Common myeloid progenitor, CD34-positive (primary cell): ENCODE measurements at regions not wholly inside any gene's neighbourhood (a gene's known extent, or its start where the extent isn't known, plus 50 kb on each side); places are given as distances from the start of the nearest gene placed in this dataset.

Experiments
- CTCF ChIA-PET: fragments of 350-600 bp; sonication (Branson Sonifier 250); formaldehyde crosslinking; loops from one replicate; lab custom pipeline; 2021; ENCODE audit warnings: antibody characterized with exemption; lab: Charles Lee
- POLR2A ChIA-PET: fragments of 350-600 bp; sonication (Branson Sonifier 250); formaldehyde crosslinking; loops from one replicate; lab custom pipeline; 2021; ENCODE audit warnings: antibody characterized with exemption; lab: Charles Lee
- DNase-seq, 3 donors: peaks; one replicate each; pipeline versions ENCODE4 v3.0.0 to v3.0.0-alpha.2; 2013
- H3K27ac ChIP-seq, 2 experiments: 1 replicate in 1 of 2; 2 replicates in 1 of 2; pipeline ENCODE4 v1.7.0; 2013; ENCODE audit warnings: inconsistent platforms in 2 of 2, low read length in 2 of 2, mild to moderate bottlenecking in 2 of 2, low read depth in 1 of 2, moderate library complexity in 1 of 2; ENCODE audit not compliant: severe bottlenecking in 2 of 2, insufficient read depth in 1 of 2, poor library complexity in 1 of 2
- H3K27me3 ChIP-seq, 5 experiments: replicated peaks in 2 of 5; 1 replicate in 3 of 5; 2 replicates in 2 of 5; pipeline versions ENCODE4 v1.6.1 to v1.7.0; 2013; ENCODE audit warnings: low read length in 4 of 5, mild to moderate bottlenecking in 2 of 5, moderate library complexity in 2 of 5, inconsistent platforms in 1 of 5; ENCODE audit not compliant: insufficient read depth in 5 of 5, control insufficient read depth in 4 of 5
- H3K36me3 ChIP-seq, 4 experiments: 1 replicate in 2 of 4; 2 replicates in 2 of 4; pipeline versions ENCODE4 v1.6.1 to v1.7.0; 2013; ENCODE audit warnings: low read length in 3 of 4, control low read depth in 1 of 4, mild to moderate bottlenecking in 1 of 4; ENCODE audit not compliant: control insufficient read depth in 4 of 4, insufficient read depth in 4 of 4
- H3K4me1 ChIP-seq, 4 experiments: 1 replicate in 3 of 4; 2 replicates in 1 of 4; pipeline versions ENCODE4 v1.6.1 to v1.7.1; 2013; ENCODE audit warnings: low read length in 3 of 4, mild to moderate bottlenecking in 3 of 4, control low read depth in 1 of 4, inconsistent platforms in 1 of 4, moderate library complexity in 1 of 4; ENCODE audit not compliant: control insufficient read depth in 4 of 4, insufficient read depth in 4 of 4; ENCODE audit errors: control extremely low read depth in 1 of 4
- H3K4me3 ChIP-seq, 7 experiments: 1 replicate in 4 of 7; 2 replicates in 3 of 7; pipeline versions ENCODE4 v1.5.1 to v1.7.0; 2013; ENCODE audit warnings: mild to moderate bottlenecking in 7 of 7, low read length in 6 of 7, moderate library complexity in 6 of 7, inconsistent platforms in 2 of 7, low read depth in 2 of 7, control low read depth in 1 of 7; ENCODE audit not compliant: insufficient read depth in 4 of 7, control insufficient read depth in 1 of 7; ENCODE audit errors: extremely low read depth in 1 of 7
- H3K9me3 ChIP-seq, 5 experiments: 1 replicate in 4 of 5; 2 replicates in 1 of 5; pipeline versions ENCODE4 v1.6.1 to v1.7.1; 2013; ENCODE audit warnings: low read length in 4 of 5, mild to moderate bottlenecking in 2 of 5, inconsistent platforms in 1 of 5, low read depth in 1 of 5, moderate library complexity in 1 of 5; ENCODE audit not compliant: control insufficient read depth in 4 of 5, insufficient read depth in 2 of 5; ENCODE audit errors: control extremely low read depth in 1 of 5
- whole genome bisulfite sequencing: methylation state at CpG from one replicate; pipeline ENCODE4 v1.1.5; 2013; ENCODE audit not compliant: insufficient coverage; 5-methylcytosine and 5-hydroxymethylcytosine counted together

DNA sequence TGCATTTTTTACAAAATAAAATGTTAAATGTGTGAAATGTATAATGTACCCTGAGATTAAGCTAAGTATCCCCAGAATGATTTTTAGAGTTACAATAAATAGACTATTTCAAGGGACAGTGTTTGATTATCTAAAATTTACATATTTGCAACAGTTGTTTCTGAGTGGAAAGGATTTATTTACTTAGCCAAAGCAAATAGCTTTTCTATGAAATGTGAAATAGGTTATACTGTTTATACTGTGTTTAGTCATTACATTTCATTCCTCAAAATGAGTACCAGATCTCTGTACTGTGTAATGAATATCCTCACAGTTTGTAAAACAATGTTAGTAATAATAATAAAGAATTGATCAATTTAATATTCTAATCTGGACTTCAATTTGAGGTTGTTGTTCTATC lies 1019.0 kb downstream of the NR2F1-AS1 start:
- ChIA-PET CTCF (no interaction called here), POLR2A (no interaction called here)
- no peaks in the 10 kb centered on the region for H3K36me3 ChIP-seq
- H3K9me3 ChIP-seq: no peaks in the 10 kb centered on the region
- no peak overlapping the region for H3K4me3 ChIP-seq
- DNase-seq: no peak
- H3K4me1 ChIP-seq: no peaks in the 10 kb centered on the region
- H3K27ac ChIP-seq: no peak overlapping the region
- H3K27me3 ChIP-seq: peaks cover 0 to 25% (median 8%) of the 10 kb centered on the region in 5 experiments

DNA sequence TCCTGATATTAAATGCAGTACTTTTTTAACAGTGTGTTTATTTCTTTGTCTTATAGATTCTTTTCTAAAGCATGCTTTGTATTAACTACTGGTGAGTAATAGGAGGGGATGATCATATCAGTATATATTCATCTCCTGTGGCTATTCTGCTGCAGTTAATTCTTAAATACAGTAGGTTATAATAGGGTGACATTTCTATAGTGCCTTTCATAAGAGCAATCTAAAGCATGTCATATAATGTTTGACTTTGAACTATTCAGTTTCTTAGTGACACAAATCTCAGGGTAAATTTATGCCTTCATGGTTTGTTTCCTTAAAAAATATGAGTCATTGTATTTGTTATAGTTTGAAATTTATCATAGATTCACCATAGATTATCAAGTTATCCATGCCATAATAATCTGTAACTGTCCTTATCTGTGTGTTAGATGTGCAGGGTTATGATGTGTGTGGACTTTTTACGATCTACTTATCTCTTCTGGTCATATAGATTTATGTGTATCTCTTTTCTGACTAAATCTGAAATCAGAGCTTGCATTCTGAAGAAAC lies 1019.5 kb downstream of the NR2F1-AS1 start:
- no peaks in the 10 kb centered on the region for H3K9me3 ChIP-seq
- H3K36me3 ChIP-seq: no peaks in the 10 kb centered on the region
- no peak overlapping the region for H3K4me3 ChIP-seq
- POLR2A ChIA-PET: no interaction called here
- no peak overlapping the region for H3K27ac ChIP-seq
- CTCF ChIA-PET: no interaction called here
- H3K27me3 ChIP-seq: peaks cover 0 to 27% (median 8%) of the 10 kb centered on the region in 5 experiments
- no peak for DNase-seq
- no CpG with 5 or more reads among the region's 1 CpG for WGBS
- no peaks in the 10 kb centered on the region for H3K4me1 ChIP-seq

DNA sequence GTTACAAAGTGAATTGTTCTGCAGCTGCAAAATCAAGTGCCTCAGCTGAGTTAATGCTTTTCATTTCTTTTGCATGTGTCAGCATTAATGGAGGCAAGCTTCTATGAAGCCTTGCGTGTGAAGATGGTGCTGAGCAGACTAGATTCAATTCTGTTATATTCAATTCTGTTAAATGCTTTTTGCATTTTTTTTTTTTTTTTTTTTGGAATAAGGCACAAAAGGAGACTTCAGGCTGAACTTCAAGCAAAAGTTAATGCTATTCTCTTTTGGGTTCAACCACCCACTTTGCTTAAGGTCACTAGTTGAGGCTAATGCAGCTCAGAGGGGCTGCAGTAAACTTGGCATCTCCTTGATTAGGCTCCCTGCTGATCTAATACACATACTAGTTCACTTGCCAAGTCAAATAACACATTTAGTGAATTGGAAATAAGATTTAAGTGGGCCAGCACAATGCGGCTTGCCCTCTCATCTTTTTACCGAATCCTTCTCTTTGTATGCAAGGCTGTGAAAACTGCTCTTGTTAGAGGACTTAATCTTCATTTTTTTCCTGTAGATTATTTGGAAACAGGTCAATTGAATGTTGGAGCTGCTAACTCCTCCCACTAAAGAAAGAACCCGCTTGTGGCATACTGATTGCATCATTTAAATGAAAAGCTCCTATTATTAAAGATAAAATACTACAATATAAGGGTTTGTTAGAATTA lies 1020.2 kb downstream of the NR2F1-AS1 start:
- no peak overlapping the region for H3K4me3 ChIP-seq
- H3K27me3 ChIP-seq: peaks cover 0 to 30% (median 8%) of the 10 kb centered on the region in 5 experiments
- H3K4me1 ChIP-seq: no peaks in the 10 kb centered on the region
- ChIA-PET CTCF (no interaction called here), POLR2A (no interaction called here)
- H3K27ac ChIP-seq: no peak overlapping the region
- no peaks in the 10 kb centered on the region for H3K9me3 ChIP-seq
- 80% methylated on average over 1 of the region's 4 CpGs for WGBS
- H3K36me3 ChIP-seq: no peaks in the 10 kb centered on the region
- no peak for DNase-seq

DNA sequence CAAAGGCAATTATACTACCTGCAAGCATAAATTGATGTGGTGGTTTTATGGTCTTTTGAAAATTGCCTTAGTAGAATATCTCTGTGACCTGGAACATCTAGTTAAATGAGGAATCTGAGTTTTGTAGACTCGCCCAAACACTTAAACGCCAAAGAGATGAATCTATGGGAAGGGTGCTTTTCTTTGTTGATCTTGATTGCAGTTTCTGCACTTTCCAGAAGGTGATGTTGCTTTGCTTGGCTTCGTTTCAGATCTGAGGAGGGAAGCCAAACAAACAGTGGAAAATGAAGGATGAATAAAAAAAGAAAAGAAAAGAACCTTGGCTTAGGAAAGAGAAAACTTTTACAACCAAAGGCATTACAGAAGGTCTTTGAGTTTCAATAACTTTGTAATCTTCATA lies 1021.2 kb downstream of the NR2F1-AS1 start:
- no peak overlapping the region for H3K27ac ChIP-seq
- no peaks in the 10 kb centered on the region for H3K9me3 ChIP-seq
- no CpG with 5 or more reads among the region's 3 CpGs for WGBS
- H3K36me3 ChIP-seq: no peaks in the 10 kb centered on the region
- DNase-seq: no peak
- CTCF ChIA-PET: no interaction called here
- H3K4me3 ChIP-seq: no peak overlapping the region
- POLR2A ChIA-PET: no interaction called here
- H3K4me1 ChIP-seq: no peaks in the 10 kb centered on the region
- peaks cover 0 to 34% (median 11%) of the 10 kb centered on the region in 5 experiments for H3K27me3 ChIP-seq

DNA sequence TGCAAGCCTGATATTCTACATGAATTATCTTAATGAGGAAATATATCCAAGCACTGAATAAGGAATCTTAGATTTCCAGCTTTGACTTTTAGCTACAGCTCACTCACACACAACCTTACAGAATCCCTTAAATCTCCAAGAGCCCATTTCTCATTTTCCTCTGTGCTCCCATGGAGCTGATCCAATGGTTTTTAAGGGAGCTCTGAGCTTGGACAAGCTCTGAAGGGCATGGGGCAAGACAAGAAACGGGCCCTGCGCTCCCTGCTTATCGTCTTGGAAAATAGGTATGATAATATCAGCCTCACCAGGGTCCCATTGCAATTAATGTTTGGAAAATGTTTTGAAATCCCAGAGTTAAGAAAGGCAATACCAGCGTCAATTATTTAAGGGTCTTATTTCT lies 1021.7 kb downstream of the NR2F1-AS1 start:
- no peak overlapping the region for H3K27ac ChIP-seq
- H3K4me1 ChIP-seq: no peaks in the 10 kb centered on the region
- DNase-seq: no peak
- peaks cover 0 to 35% (median 11%) of the 10 kb centered on the region in 5 experiments for H3K27me3 ChIP-seq
- H3K36me3 ChIP-seq: no peaks in the 10 kb centered on the region
- CTCF ChIA-PET: no interaction called here
- H3K9me3 ChIP-seq: no peaks in the 10 kb centered on the region
- 96% methylated on average over 3 of the region's 4 CpGs for WGBS
- POLR2A ChIA-PET: no interaction called here
- H3K4me3 ChIP-seq: no peak overlapping the region

DNA sequence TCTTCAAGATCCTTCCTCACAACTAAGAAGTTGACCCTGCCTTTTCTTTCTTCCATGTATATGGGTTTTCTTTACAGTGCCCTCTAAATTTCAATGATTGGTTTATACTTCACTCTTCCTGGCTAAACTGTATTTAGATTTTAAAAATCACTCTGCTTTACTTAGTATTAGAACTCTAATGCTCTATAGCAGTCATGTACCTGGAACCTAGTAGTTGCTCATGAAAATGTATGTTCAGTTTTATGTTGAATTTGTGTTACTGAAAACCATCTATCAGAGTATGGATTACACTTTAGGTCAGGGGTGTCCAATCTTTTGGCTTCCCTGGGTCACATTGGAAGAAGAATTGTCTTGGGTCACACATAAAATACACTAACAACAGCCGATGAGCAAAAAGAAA lies 1024.3 kb downstream of the NR2F1-AS1 start:
- no peak overlapping the region for H3K27ac ChIP-seq
- no CpG with 5 or more reads among the region's 1 CpG for WGBS
- DNase-seq: no peak
- POLR2A ChIA-PET: no interaction called here
- H3K27me3 ChIP-seq: peaks cover 0 to 43% (median 14%) of the 10 kb centered on the region in 5 experiments
- no peaks in the 10 kb centered on the region for H3K36me3 ChIP-seq
- no peaks in the 10 kb centered on the region for H3K9me3 ChIP-seq
- CTCF ChIA-PET: no interaction called here
- H3K4me1 ChIP-seq: no peaks in the 10 kb centered on the region
- H3K4me3 ChIP-seq: no peak overlapping the region

DNA sequence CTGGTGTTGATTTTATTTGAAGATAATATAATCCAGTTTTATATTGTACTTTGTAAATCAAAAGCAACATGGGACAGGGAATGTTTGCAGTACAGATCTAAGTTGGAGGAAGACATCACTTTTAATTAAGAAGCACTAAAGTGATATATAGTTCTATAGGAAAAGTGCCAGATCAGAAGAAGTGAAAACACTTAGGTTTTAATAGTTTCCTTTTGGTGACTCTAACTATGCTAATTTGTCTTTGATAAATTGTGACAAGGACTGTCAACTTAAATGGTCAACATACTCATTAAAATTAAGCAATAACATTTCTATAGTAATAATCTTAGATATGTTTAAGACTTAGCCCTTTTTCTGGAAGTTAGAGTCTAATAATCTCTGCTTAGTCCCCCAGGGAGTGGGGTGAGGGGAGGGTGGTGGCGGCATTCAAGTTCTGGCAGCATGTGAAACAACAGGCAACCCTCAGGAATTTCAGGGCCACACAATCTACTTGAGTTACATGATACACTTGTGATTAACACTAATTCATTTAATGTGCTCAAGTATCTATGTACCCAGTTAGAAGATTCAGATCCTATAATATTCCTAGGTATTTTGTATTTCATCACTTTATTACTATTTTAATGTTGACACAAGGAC lies 1026.5 kb downstream of the NR2F1-AS1 start:
- POLR2A ChIA-PET: no interaction called here
- DNase-seq: no peak
- Histone ChIP-seq H3K27me3 (peaks cover 0 to 34% (median 11%) of the 10 kb centered on the region in 5 experiments), H3K4me1 (no peaks in the 10 kb centered on the region), H3K27ac (no peak overlapping the region), H3K4me3 (no peak overlapping the region), H3K36me3 (no peaks in the 10 kb centered on the region), H3K9me3 (no peaks in the 10 kb centered on the region)
- CTCF ChIA-PET: no interaction called here
- no CpG with 5 or more reads among the region's 1 CpG for WGBS
